Lower leg skin (tissue), 4 donors: ENCODE measurements at regions not wholly inside any gene's neighbourhood (a gene's known extent, or its start where the extent isn't known, plus 50 kb on each side); places are given as distances from the start of the nearest gene placed in this dataset.
A peak's percentile ranks its signal among the peaks of the same experiment; 100 is the strongest.

Experiments
- DNase-seq, 2 donors: peaks; one replicate each; pipeline ENCODE4 v3.0.0-alpha.2; 2019; ENCODE audit warnings: low spot score in 2 of 2
- H3K4me3 ChIP-seq: fragments of 200-600 bp; sonication (generic); 2 replicates; pipeline ENCODE4 v1.5.1; 2017; ENCODE audit warnings: mild to moderate bottlenecking, low read depth; ENCODE audit not compliant: poor library complexity, severe bottlenecking
- POLR2A ChIP-seq, 2 donors: fragments of 450-650 bp; IDR thresholded peaks; one replicate each; pipeline ENCODE4 v1.6.1; 2016 to 2017; ENCODE audit warnings: antibody characterized with exemption in 2 of 2, mild to moderate bottlenecking in 1 of 2, moderate library complexity in 1 of 2
- WGBS, 2 donors: methylation state at CpG; one replicate each; pipeline ENCODE4 v1.1.5; 2018; 5-methylcytosine and 5-hydroxymethylcytosine counted together
- intact Hi-C: fragments of 100-400 bp; cut with DNase I; formaldehyde crosslinking; loops from one replicate; pipeline ENCODE4 v1.15.0; 2023; ENCODE audit warnings: low total_unique reads
- TF ChIP-seq, protein P1 (sequence below), 3 donors: fragments of 450-650 bp; IDR thresholded peaks; one replicate each; pipeline ENCODE4 v1.5.1; 2016; ENCODE audit warnings: antibody characterized with exemption in 3 of 3, mild to moderate bottlenecking in 3 of 3, moderate library complexity in 2 of 3

DNA sequence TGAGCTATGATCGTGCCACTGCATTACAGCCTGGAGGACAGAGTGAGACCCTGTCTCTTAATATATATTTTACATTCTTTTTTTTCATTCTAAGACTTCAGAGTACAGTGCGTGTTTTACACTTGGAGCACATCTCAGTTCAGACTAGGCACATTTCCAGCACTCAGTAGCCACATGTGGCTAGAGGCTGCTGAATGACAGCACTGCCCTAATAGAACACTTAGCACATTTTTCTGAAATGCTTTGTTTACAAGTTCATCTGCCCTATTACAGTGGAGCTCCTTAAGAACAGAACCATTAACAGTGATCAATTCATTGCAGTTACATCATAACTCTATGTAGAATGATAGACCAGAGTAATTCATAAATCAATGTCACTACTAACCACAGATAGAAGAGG lies 138.1 kb downstream of the SUCLG1 start:
- no peak overlapping the region for H3K4me3 ChIP-seq
- intact Hi-C loops: no loop called here
- no peak for DNase-seq
- 64 to 66% methylated on average over 2 of the region's 2 CpGs for WGBS, 2 donors
- no peak for TF ChIP-seq POLR2A (IDR thresholded peaks at IDR 0.05)
- TF ChIP-seq, protein P1, sequence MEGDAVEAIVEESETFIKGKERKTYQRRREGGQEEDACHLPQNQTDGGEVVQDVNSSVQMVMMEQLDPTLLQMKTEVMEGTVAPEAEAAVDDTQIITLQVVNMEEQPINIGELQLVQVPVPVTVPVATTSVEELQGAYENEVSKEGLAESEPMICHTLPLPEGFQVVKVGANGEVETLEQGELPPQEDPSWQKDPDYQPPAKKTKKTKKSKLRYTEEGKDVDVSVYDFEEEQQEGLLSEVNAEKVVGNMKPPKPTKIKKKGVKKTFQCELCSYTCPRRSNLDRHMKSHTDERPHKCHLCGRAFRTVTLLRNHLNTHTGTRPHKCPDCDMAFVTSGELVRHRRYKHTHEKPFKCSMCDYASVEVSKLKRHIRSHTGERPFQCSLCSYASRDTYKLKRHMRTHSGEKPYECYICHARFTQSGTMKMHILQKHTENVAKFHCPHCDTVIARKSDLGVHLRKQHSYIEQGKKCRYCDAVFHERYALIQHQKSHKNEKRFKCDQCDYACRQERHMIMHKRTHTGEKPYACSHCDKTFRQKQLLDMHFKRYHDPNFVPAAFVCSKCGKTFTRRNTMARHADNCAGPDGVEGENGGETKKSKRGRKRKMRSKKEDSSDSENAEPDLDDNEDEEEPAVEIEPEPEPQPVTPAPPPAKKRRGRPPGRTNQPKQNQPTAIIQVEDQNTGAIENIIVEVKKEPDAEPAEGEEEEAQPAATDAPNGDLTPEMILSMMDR (IDR thresholded peaks at IDR 0.05): no peak

DNA sequence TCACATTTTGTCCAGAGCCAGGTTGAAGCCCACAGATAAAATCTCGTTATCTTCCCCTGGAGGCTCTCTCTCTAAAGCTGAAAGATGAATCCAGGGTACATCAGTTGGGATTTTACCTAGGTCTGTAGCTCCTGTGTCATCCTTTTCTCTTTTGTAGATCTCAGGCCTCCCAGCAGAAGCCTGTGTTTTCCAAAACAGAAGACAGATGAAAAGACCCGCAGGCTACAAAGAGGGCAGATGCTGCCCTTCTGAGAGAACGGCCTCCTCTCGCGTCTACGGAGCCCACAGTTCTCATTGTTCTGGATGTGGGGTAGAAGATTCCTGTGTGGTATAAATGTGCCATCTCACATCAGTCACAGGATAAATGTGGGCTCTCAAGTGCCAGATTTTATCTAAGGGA lies 139.5 kb downstream of the SUCLG1 start:
- WGBS, 2 donors: 58 to 65% methylated on average over 6 of the region's 6 CpGs
- no peak overlapping the region for H3K4me3 ChIP-seq
- intact Hi-C loops: loop anchor here (10.0 kb wide), 1 partner anchor 295 kb away; no protein-coding TSS in a partner anchor
- TF ChIP-seq POLR2A (IDR thresholded peaks at IDR 0.05): no peak
- TF ChIP-seq, protein P1 (IDR thresholded peaks at IDR 0.05): no peak
- DNase-seq: no peak

DNA sequence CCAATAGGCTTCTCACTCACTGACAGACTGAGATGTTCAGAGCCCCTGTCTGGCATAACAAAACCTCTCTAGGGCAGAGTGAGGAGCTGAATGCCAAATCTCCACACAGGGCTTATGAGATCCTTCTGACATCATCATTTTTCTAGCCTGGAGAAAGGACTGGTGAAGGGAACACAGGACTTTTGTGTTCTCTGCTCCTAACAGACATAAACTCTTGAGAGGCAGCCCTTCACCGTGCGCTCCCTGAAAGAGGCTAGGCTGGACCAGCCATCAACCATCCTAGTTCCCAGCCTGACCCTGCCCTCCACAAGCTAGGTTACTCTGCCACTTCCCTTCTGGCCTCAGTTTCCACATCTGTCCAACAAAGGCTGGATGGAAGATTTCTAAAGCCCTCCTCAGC lies 141.9 kb downstream of the SUCLG1 start:
- TF ChIP-seq, protein P1 (IDR thresholded peaks at IDR 0.05): no peak
- no peak for TF ChIP-seq POLR2A (IDR thresholded peaks at IDR 0.05)
- intact Hi-C loops: loop anchor here (10.0 kb wide), 1 partner anchor 292 kb away; no protein-coding TSS in a partner anchor
- H3K4me3 ChIP-seq: no peak overlapping the region
- no peak for DNase-seq
- WGBS, 2 donors: 75 to 81% methylated on average over 2 of the region's 2 CpGs

DNA sequence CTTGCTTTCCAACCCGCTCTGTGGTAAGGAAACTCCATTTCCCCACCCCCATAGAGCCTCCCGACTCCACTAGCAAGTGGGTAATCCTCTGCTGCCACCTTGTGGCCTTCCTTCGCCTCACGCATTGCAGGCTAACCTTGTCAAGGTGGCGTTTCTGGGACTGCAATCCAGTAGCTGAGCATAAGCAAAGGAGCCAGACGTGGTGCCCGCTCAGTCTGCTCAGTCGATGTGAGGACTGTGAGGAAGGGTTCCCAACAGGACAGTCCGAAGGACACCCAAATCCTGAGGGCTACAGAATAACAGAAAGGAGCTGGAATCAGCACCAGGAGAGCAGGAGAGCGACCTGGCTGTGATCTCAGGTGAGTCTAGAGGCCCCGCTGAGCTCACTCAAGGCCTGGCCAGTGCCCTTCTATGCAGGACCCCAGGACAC lies 144.2 kb downstream of the SUCLG1 start:
- peak; percentile 47 to 92 for DNase-seq
- intact Hi-C loops: loop anchor here (10.0 kb wide), 1 partner anchor 290 kb away; no protein-coding TSS in a partner anchor
- whole genome bisulfite sequencing, 2 donors: 18 to 25% methylated on average over 11 of the region's 11 CpGs
- no peak overlapping the region for H3K4me3 ChIP-seq
- TF ChIP-seq, protein P1 (IDR thresholded peaks at IDR 0.05): peak in 1 of 3 donors; percentile 47
- no peak for TF ChIP-seq POLR2A (IDR thresholded peaks at IDR 0.05)

DNA sequence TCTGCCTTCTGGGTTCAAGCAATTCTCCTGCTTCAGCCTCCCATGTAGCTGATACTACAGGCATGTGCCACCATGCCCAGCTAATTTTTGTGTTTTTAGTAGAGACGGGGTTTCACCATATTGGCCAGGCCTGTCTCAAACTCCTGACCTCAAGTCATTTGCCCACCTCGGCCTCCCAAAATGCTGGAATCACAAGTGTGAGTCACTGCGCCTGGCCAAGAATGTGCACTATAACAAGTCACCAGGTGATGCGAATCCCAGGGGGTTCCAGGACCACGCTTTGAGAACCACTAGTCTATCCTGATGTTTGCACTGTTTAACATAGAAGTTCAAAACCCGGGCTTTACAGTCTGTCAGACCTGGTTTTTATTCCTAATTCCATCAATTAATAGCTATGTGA lies 144.8 kb downstream of the SUCLG1 start:
- 90 to 92% methylated on average over 6 of the region's 6 CpGs for WGBS, 2 donors
- no peak overlapping the region for H3K4me3 ChIP-seq
- intact Hi-C loops: loop anchor here (10.0 kb wide), 1 partner anchor 289 kb away; no protein-coding TSS in a partner anchor
- TF ChIP-seq, protein P1 (IDR thresholded peaks at IDR 0.05): no peak
- no peak for TF ChIP-seq POLR2A (IDR thresholded peaks at IDR 0.05)
- no peak for DNase-seq

DNA sequence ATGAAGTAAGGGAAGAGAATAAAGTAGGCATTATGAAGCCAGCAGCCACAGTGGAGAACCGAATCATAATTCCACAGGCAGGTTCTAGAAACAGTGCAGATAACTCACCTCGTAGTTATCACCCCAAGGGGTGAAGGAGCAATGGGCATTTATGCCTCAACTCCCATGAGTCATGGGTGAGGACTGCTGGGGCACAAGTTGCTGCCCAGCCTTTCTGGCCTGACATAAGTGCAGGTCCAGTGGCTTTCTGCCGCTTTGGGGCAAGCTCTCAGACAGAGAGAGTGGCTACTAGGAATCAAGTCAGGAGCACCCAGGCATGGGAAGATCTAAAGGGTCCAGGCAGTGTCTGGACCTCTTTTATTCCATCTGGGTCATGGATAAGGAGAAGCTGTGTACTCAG lies 149.8 kb downstream of the SUCLG1 start:
- no peak for DNase-seq
- no peak overlapping the region for H3K4me3 ChIP-seq
- TF ChIP-seq POLR2A (IDR thresholded peaks at IDR 0.05): no peak
- TF ChIP-seq, protein P1 (IDR thresholded peaks at IDR 0.05): no peak
- intact Hi-C loops: no loop called here
- WGBS, 2 donors: 78 to 81% methylated on average over 3 of the region's 3 CpGs
